Tibial nerve (tissue), 4 donors: ENCODE measurements at regions not wholly inside any gene's neighbourhood (a gene's known extent, or its start where the extent isn't known, plus 50 kb on each side); places are given as distances from the start of the nearest gene placed in this dataset.

Experiments used
- EP300 ChIP-seq, 2 donors: sonication (generic); formaldehyde crosslinking; IDR thresholded peaks; one replicate each; pipeline ENCODE4 v1.6.1; 2017; ENCODE audit warnings: antibody characterized with exemption in 2 of 2, mild to moderate bottlenecking in 1 of 2
- POLR2A ChIP-seq, 2 donors: fragments of 450-650 bp; IDR thresholded peaks; one replicate each; pipeline ENCODE4 v1.6.1; 2017; ENCODE audit warnings: antibody characterized with exemption in 2 of 2, mild to moderate bottlenecking in 2 of 2, moderate library complexity in 2 of 2
- TF ChIP-seq, protein P1 (sequence below), 5 experiments: fragments of 200-600 bp in 3 of 5; fragments of 450-650 bp in 2 of 5; sonication (generic) in 3 of 5; IDR thresholded peaks; one replicate each; pipeline ENCODE4 v1.5.1; 2016 to 2019; ENCODE audit warnings: antibody characterized with exemption in 5 of 5, mild to moderate bottlenecking in 3 of 5, moderate library complexity in 2 of 5

DNA sequence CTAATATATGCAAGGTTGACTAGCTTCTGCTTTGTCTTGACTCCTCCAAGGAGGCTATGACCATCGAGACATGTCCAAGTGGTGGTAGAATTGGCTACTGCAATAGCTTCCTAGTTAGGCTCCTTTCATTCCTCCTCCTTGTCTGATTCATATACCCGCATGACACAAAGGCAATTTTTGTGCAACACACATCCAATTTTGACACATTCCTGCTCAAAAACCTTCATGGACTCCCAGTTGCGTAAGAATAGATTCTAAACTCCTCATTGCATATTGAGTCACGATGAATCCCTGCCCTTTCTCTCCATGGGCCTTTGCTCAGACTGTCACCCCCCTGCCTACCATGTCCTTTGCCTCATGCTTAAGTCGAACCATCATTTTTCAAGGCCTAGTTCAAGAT lies 344.5 kb downstream of the ACTL7B start:
- TF ChIP-seq, protein P1, sequence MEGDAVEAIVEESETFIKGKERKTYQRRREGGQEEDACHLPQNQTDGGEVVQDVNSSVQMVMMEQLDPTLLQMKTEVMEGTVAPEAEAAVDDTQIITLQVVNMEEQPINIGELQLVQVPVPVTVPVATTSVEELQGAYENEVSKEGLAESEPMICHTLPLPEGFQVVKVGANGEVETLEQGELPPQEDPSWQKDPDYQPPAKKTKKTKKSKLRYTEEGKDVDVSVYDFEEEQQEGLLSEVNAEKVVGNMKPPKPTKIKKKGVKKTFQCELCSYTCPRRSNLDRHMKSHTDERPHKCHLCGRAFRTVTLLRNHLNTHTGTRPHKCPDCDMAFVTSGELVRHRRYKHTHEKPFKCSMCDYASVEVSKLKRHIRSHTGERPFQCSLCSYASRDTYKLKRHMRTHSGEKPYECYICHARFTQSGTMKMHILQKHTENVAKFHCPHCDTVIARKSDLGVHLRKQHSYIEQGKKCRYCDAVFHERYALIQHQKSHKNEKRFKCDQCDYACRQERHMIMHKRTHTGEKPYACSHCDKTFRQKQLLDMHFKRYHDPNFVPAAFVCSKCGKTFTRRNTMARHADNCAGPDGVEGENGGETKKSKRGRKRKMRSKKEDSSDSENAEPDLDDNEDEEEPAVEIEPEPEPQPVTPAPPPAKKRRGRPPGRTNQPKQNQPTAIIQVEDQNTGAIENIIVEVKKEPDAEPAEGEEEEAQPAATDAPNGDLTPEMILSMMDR (IDR thresholded peaks at IDR 0.05): no peak
- TF ChIP-seq POLR2A (IDR thresholded peaks at IDR 0.05): no peak
- TF ChIP-seq EP300 (IDR thresholded peaks at IDR 0.05): no peak
